ENCODE measurements at regions not wholly inside any gene's neighbourhood (a gene's known extent, or its start where the extent isn't known, plus 50 kb on each side); places are given as distances from the start of the nearest gene placed in this dataset.

- H3K27me3 ChIP-seq (ENCODE audit: control insufficient read depth in 2 of 2, insufficient read depth in 2 of 2, low read length in 2 of 2): peaks cover 6 to 13% of the 10 kb centered on the region in 2 experiments
- no peaks in the 10 kb centered on the region for H3K36me3 ChIP-seq (ENCODE audit: control insufficient read depth in 2 of 2, extremely low read depth in 1 of 2, insufficient read depth in 2 of 2, low read length in 2 of 2)
- intact Hi-C loops (cut with micrococcal nuclease) (no loop called here), dilution Hi-C loops (cut with MboI; ENCODE audit: extremely low pct_ligation_motif_present, low sequenced_read_pairs) (no loop called here)
- H3K4me2 ChIP-seq (ENCODE audit: insufficient read depth, low read length): no peak overlapping the region
- H3K9ac ChIP-seq (replicated peaks; ENCODE audit: extremely low read depth, insufficient read depth, low read length): no peak overlapping the region
- POLR2A ChIA-PET: no interaction called here
- no peak for FAIRE-seq
- no peaks in the 10 kb centered on the region for H4K20me1 ChIP-seq (replicated peaks; ENCODE audit: control insufficient read depth, extremely low read depth, insufficient read depth, low read length)
- H2AFZ ChIP-seq (ENCODE audit: low read depth, low read length): no peak overlapping the region
- CTCF ChIA-PET: no interaction called here
- peaks cover 12% of the 10 kb centered on the region for H3K4me1 ChIP-seq (ENCODE audit: control insufficient read depth, extremely low read depth, insufficient read depth, low read length)
- H3K79me2 ChIP-seq (ENCODE audit: control insufficient read depth, insufficient read depth, low read length): no peaks in the 10 kb centered on the region
- no TSS peak for BruUV-seq (replicated peaks)
- no peaks in the 10 kb centered on the region for H3K9me3 ChIP-seq (replicated peaks; ENCODE audit: control insufficient read depth, insufficient read depth, low read length)
- H3K4me3 ChIP-seq (replicated peaks in 1 of 3; ENCODE audit: insufficient read depth in 1 of 3, low read depth in 1 of 3, low read length in 3 of 3): no peak overlapping the region
- H3K9me1 ChIP-seq (replicated peaks; ENCODE audit: control insufficient read depth, extremely low read depth, insufficient read depth, low read length): no peaks in the 10 kb centered on the region
- no peak for TF ChIP-seq MYC (IDR thresholded peaks at IDR 0.05; ENCODE audit: low read depth, low read length)
- TF ChIP-seq, protein P1, sequence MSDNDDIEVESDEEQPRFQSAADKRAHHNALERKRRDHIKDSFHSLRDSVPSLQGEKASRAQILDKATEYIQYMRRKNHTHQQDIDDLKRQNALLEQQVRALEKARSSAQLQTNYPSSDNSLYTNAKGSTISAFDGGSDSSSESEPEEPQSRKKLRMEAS (IDR thresholded peaks at IDR 0.05; ENCODE audit: insufficient read depth, insufficient read length): no peak
- TF ChIP-seq, protein P2, sequence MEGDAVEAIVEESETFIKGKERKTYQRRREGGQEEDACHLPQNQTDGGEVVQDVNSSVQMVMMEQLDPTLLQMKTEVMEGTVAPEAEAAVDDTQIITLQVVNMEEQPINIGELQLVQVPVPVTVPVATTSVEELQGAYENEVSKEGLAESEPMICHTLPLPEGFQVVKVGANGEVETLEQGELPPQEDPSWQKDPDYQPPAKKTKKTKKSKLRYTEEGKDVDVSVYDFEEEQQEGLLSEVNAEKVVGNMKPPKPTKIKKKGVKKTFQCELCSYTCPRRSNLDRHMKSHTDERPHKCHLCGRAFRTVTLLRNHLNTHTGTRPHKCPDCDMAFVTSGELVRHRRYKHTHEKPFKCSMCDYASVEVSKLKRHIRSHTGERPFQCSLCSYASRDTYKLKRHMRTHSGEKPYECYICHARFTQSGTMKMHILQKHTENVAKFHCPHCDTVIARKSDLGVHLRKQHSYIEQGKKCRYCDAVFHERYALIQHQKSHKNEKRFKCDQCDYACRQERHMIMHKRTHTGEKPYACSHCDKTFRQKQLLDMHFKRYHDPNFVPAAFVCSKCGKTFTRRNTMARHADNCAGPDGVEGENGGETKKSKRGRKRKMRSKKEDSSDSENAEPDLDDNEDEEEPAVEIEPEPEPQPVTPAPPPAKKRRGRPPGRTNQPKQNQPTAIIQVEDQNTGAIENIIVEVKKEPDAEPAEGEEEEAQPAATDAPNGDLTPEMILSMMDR (IDR thresholded peaks at IDR 0.05; ENCODE audit: extremely low read depth in 1 of 2, insufficient read depth in 1 of 2, low read depth in 1 of 2, low read length in 2 of 2): no peak
- TF ChIP-seq JUN (IDR thresholded peaks at IDR 0.05; ENCODE audit: borderline replicate concordance, insufficient read depth, insufficient read length, low read depth): no peak
- TF ChIP-seq POLR2A (IDR thresholded peaks at IDR 0.05; ENCODE audit: low read depth, low read length): no peak
- no peak for TF ChIP-seq FOS (IDR thresholded peaks at IDR 0.05; ENCODE audit: borderline replicate concordance, insufficient read depth, low read length)
- TF ChIP-seq EZH2 (IDR thresholded peaks at IDR 0.05; ENCODE audit: borderline replicate concordance, low read depth, low read length, severe bottlenecking): no peak
- no peak for TF ChIP-seq GATA2 (IDR thresholded peaks at IDR 0.05; ENCODE audit: insufficient read depth, insufficient read length, low read depth, low read length)
- TF ChIP-seq POLR2AphosphoS5 (IDR thresholded peaks at IDR 0.05; ENCODE audit: insufficient read depth, low read depth, low read length): no peak
- no peak overlapping the region for H3K27ac ChIP-seq (ENCODE audit: insufficient read depth, low read depth, low read length)
- no peak for DNase-seq (ENCODE audit: low read depth, low spot score)
Observed at GRCh38 chr13:95357875-95358274, 56.6 kb upstream of the ABCC4 start.
